ENCODE measurements at regions not wholly inside any gene's neighbourhood (a gene's known extent, or its start where the extent isn't known, plus 50 kb on each side); places are given as distances from the start of the nearest gene placed in this dataset.
"Not testable (repeated sequence)": the region's sequence is repeated elsewhere in the genome, so short reads cannot be mapped to it uniquely, and the experiment has no call there.

DNA sequence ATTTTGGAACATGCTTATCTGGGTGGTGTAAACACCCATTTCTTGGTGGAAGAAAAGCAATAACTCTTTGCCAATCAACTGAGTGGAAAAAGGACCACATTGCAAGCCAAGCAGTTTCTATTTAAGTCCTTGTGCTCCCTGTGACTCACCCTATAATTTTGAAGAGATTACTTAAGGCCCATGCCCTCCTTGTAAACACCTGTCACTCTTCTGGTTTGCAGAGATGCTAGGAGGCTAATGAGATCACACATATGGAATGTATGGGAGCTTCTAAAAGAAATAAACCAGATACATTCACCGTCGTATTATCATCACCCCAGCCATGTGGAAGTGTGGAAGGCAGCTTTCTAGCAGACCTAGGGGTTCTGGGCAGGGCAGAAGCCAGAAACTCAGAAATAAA is 337.1 kb downstream of the GADD45G start:
- Mint-ChIP-seq H3K27ac (no peak overlapping the region), H3K4me3 (no peak overlapping the region), H3K9me3 (no peaks in the 10 kb centered on the region)

DNA sequence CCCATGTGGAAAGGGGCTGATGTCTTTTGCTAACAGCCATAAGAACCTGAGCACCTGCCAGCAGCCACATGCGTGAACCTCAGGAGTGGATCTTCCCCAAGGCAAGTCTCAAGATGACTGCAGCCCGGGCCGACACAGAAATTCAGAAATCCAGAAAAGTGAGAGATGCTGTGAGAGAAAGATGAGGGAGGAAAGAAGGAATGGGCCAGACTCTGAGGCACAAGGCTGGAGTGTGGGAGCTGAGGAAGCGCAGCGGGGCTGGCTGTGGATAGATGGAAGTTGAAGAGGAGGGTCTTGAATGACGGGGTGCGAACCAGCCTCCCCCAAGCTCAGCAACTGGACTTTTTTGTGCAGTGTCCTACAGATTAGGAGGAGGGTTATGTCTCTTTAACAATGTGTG is 337.8 kb downstream of the GADD45G start:
- Mint-ChIP-seq H3K9me3 (no peaks in the 10 kb centered on the region), H3K4me1 (no peaks in the 10 kb centered on the region), H3K27me3 (ENCODE audit: low read depth in 3 of 3) (peaks cover 4 to 13% (median 8%) of the 10 kb centered on the region in 3 donors), H3K4me3 (no peak overlapping the region), H3K27ac (no peak overlapping the region), H3K36me3 (peaks cover 0 to 19% (median 0%) of the 10 kb centered on the region in 3 donors)
- DNase-seq: no peak

More for the DNA sequence above, 337.1 kb downstream of the GADD45G start:
- H3K27me3 Mint-ChIP-seq (ENCODE audit: low read depth in 3 of 3): peaks cover 4 to 13% (median 8%) of the 10 kb centered on the region in 3 donors
- DNase-seq: no peak
- H3K4me1 Mint-ChIP-seq: no peaks in the 10 kb centered on the region
- H3K36me3 Mint-ChIP-seq: peaks cover 0 to 14% (median 0%) of the 10 kb centered on the region in 3 donors

DNA sequence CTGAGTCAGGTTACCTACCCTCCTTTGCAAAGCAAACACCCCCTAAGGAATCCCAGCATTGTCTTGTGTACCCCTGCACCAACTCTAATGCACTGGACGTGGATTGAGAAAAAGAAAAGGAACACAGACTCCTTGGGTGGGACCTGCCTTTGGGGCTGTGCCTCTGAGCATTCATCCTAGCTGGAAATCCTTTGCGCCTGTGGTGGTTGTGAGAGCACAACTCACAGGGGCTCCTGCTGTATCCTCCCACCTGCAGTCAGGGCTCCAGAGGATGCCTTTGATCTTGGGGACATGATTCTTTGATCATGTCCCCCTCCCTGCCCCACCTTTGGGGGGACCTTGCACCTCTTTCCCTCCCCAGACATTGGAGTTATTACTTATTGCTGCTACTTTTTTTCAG is 338.5 kb downstream of the GADD45G start:
- H3K36me3 Mint-ChIP-seq: peaks cover 0 to 19% (median 0%) of the 10 kb centered on the region in 3 donors
- no peaks in the 10 kb centered on the region for H3K9me3 Mint-ChIP-seq
- no peak overlapping the region for H3K27ac Mint-ChIP-seq
- DNase-seq: no peak
- no peak overlapping the region for H3K4me3 Mint-ChIP-seq
- H3K4me1 Mint-ChIP-seq: no peaks in the 10 kb centered on the region
- H3K27me3 Mint-ChIP-seq (ENCODE audit: low read depth in 3 of 3): peaks cover 6 to 13% (median 8%) of the 10 kb centered on the region in 3 donors

GRCh38 chr9:89943728-89944127 is 338.9 kb downstream of the GADD45G start:
- H3K27ac Mint-ChIP-seq: no peak overlapping the region
- H3K9me3 Mint-ChIP-seq: no peaks in the 10 kb centered on the region

DNA sequence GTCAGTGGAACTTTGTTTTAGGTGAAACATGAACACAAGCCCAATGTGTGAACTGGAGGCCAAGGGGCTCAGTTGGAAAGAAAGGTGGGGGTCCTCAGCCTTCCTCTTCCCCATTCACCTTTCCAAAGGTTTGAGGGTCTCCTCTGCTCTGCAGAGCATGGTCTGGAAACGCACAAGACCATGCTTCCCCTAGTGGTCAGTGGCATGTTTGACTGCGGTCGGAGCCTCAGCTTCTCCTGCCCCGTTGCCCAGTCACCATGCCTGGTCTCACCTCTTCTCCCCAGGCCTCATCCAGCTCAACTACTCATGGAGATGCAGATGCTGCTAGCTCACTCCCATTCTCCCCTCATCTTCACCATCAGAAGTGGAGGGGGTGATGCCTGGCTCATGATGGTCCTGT is 340.3 kb downstream of the GADD45G start:
- H3K9me3 Mint-ChIP-seq: no peaks in the 10 kb centered on the region
- no peak for DNase-seq
- peaks cover 0 to 24% (median 0%) of the 10 kb centered on the region in 3 donors for H3K36me3 Mint-ChIP-seq
- H3K27ac Mint-ChIP-seq: no peak overlapping the region
- peaks cover 5 to 10% (median 6%) of the 10 kb centered on the region in 3 donors for H3K27me3 Mint-ChIP-seq (ENCODE audit: low read depth in 3 of 3)
- no peaks in the 10 kb centered on the region for H3K4me1 Mint-ChIP-seq
- no peak overlapping the region for H3K4me3 Mint-ChIP-seq

More at GRCh38 chr9:89943728-89944127, 338.9 kb downstream of the GADD45G start:
- H3K4me1 Mint-ChIP-seq: no peaks in the 10 kb centered on the region
- no peak for DNase-seq
- peaks cover 0 to 19% (median 0%) of the 10 kb centered on the region in 3 donors for H3K36me3 Mint-ChIP-seq
- no peak overlapping the region for H3K4me3 Mint-ChIP-seq
- peaks cover 6 to 12% (median 8%) of the 10 kb centered on the region in 3 donors for H3K27me3 Mint-ChIP-seq (ENCODE audit: low read depth in 3 of 3)

DNA sequence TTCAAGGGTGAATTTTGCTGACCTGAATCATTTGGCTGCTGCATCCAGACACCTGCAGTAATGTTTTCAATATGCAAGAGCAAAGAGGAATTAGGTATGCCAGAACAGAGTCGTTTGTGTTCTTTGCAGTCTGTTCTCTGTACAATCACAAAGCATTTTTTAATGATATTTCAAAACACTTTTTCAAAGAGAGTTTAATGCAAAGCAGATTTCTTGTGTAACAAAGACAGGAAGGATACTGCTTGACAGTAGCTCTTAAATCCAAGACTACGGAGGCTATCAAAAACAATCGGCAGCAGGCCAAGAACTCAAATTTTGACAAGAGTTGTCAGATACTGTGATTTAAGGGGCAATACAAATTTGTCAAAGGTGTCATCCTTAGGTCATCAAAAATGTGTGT is 341.9 kb downstream of the GADD45G start:
- DNase-seq: no peak
- Mint-ChIP-seq H3K27ac (peak overlapping the region in 1 of 6 donors; percentile 28), H3K36me3 (peaks cover 0 to 26% (median 0%) of the 10 kb centered on the region in 3 donors)

GRCh38 chr9:89949111-89949510 is 344.3 kb downstream of the GADD45G start:
- Mint-ChIP-seq H3K36me3 (peaks cover 0 to 25% (median 0%) of the 10 kb centered on the region in 3 donors), H3K9me3 (no peaks in the 10 kb centered on the region), H3K27ac (no peak overlapping the region)

More for the DNA sequence above, 341.9 kb downstream of the GADD45G start:
- Mint-ChIP-seq H3K9me3 (no peaks in the 10 kb centered on the region), H3K4me1 (no peaks in the 10 kb centered on the region), H3K27me3 (ENCODE audit: low read depth in 3 of 3) (peaks cover 5 to 10% (median 5%) of the 10 kb centered on the region in 3 donors), H3K4me3 (no peak overlapping the region)

DNA sequence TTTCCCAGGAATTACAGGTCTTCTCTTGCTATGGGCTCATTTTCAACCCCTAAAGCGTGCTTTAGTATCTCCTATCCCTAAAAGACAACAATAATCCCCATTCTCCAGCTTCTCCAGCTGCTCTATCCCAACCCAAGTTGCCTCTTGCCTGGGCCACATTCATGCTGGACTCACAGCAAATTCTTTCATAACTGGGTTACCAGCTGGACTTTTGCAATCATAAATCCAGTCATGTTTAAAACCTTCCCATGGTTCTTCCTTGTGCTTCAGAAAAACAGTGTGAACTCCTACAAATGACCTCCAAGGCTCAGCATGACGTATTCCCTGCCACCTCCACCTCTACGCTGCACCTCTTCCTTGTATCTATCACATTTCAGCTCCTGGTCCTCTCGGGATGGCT is 346.9 kb downstream of the GADD45G start:
- peaks cover 2 to 6% (median 2%) of the 10 kb centered on the region in 3 donors for H3K27me3 Mint-ChIP-seq (ENCODE audit: low read depth in 3 of 3)
- no peaks in the 10 kb centered on the region for H3K9me3 Mint-ChIP-seq
- peaks cover 11 to 36% of the 10 kb centered on the region in 2 donors for H3K4me1 Mint-ChIP-seq
- H3K36me3 Mint-ChIP-seq: peaks cover 0 to 16% (median 0%) of the 10 kb centered on the region in 3 donors
- H3K4me3 Mint-ChIP-seq: no peak overlapping the region
- DNase-seq: no peak
- H3K27ac Mint-ChIP-seq: no peak overlapping the region

More at GRCh38 chr9:89949111-89949510, 344.3 kb downstream of the GADD45G start:
- DNase-seq: no peak
- H3K4me1 Mint-ChIP-seq: peaks cover 11 to 20% of the 10 kb centered on the region in 2 donors
- peaks cover 2 to 8% (median 2%) of the 10 kb centered on the region in 3 donors for H3K27me3 Mint-ChIP-seq (ENCODE audit: low read depth in 3 of 3)
- no peak overlapping the region for H3K4me3 Mint-ChIP-seq

GRCh38 chr9:89952401-89952800 is 347.6 kb downstream of the GADD45G start:
- Mint-ChIP-seq H3K4me1 (peaks cover 11 to 36% of the 10 kb centered on the region in 2 donors), H3K27me3 (ENCODE audit: low read depth in 3 of 3) (peaks cover 2 to 6% (median 2%) of the 10 kb centered on the region in 3 donors), H3K9me3 (no peaks in the 10 kb centered on the region), H3K36me3 (peaks cover 0 to 13% (median 0%) of the 10 kb centered on the region in 3 donors), H3K27ac (peak overlapping the region in 2 of 6 donors; percentile 54 to 80), H3K4me3 (peak overlapping the region in 2 of 5 donors; percentile 3 to 17)
- no peak for DNase-seq

DNA sequence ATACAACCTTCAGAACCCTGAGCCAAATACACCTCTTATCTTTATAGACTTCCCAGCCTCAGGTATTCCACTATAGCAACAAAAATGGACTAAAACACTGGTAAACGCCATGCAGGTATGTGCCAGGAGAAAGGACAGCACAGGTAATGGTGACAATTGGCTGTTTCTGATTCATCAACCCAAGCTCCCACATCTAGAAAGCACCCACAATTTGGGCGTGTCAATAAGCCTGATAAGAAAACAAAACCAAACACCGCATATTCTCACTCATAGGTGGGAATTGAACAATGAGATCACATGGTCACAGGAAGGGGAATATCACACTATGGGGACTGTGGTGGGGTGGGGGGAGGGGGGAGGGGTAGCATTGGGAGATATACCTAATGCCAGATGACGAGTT is 348.5 kb downstream of the GADD45G start:
- peak; percentile 32 to 74 (median 39) for DNase-seq
- not testable (repeated sequence) for H3K27me3 Mint-ChIP-seq (ENCODE audit: low read depth in 3 of 3); H3K9me3 Mint-ChIP-seq
- H3K27ac Mint-ChIP-seq: peak overlapping the region in 4 of 6 donors; percentile 6 to 94 (median 59)
- peak overlapping the region in 2 of 5 donors; percentile 66 to 79 for H3K4me3 Mint-ChIP-seq
- peaks cover 0 to 11% (median 0%) of the 10 kb centered on the region in 3 donors for H3K36me3 Mint-ChIP-seq
- H3K4me1 Mint-ChIP-seq: peaks cover 11 to 36% of the 10 kb centered on the region in 2 donors

GRCh38 chr9:89953824-89954615 is 349.2 kb downstream of the GADD45G start:
- peak in 2 of 3 donors; percentile 2 to 11 for DNase-seq
- H3K4me1 Mint-ChIP-seq: peaks cover 11 to 36% of the 10 kb centered on the region in 2 donors
- H3K27ac Mint-ChIP-seq: peak overlapping the region in 2 of 6 donors; percentile 37 to 80
- peaks cover 0 to 11% (median 0%) of the 10 kb centered on the region in 3 donors for H3K36me3 Mint-ChIP-seq
- no peaks in the 10 kb centered on the region for H3K9me3 Mint-ChIP-seq
- peak overlapping the region in 1 of 5 donors; percentile 79 for H3K4me3 Mint-ChIP-seq
- peaks cover 0 to 6% (median 2%) of the 10 kb centered on the region in 3 donors for H3K27me3 Mint-ChIP-seq (ENCODE audit: low read depth in 3 of 3)

- DNase-seq: no peak
- H3K27me3 Mint-ChIP-seq (ENCODE audit: low read depth in 3 of 3): peaks cover 0 to 6% (median 0%) of the 10 kb centered on the region in 3 donors
- H3K4me3 Mint-ChIP-seq: no peak overlapping the region
- no peaks in the 10 kb centered on the region for H3K9me3 Mint-ChIP-seq
- peaks cover 0 to 6% (median 0%) of the 10 kb centered on the region in 3 donors for H3K36me3 Mint-ChIP-seq
- peaks cover 11 to 37% of the 10 kb centered on the region in 2 donors for H3K4me1 Mint-ChIP-seq
- H3K27ac Mint-ChIP-seq: no peak overlapping the region
Measured at GRCh38 chr9:89955144-89955543, 350.3 kb downstream of the GADD45G start.

DNA sequence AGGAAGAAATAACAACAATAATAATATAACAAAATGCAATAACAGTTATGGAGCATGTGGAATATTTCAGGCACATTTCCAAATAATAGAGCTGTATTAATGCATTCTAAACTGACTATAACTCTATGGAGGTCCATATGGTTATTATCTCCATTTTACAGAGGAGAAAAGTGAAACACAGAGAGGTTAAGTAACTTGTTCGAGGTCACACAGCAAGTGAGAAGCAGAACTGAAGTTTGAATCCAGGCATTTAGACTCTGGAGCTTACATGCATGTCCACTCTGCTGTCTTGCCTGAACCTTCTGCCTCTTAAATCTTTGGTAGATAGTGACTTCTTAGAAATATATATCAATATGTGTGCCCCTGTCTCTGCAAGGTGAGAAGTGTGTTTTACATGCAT is 350.8 kb downstream of the GADD45G start:
- Mint-ChIP-seq H3K36me3 (peaks cover 0 to 3% (median 0%) of the 10 kb centered on the region in 3 donors), H3K4me1 (peaks cover 11 to 42% of the 10 kb centered on the region in 2 donors), H3K27me3 (ENCODE audit: low read depth in 3 of 3) (peaks cover 0 to 6% (median 0%) of the 10 kb centered on the region in 3 donors), H3K27ac (no peak overlapping the region), H3K4me3 (no peak overlapping the region), H3K9me3 (no peaks in the 10 kb centered on the region)
- DNase-seq: no peak

GRCh38 chr9:89956331-89956730 is 351.5 kb downstream of the GADD45G start:
- H3K27me3 Mint-ChIP-seq (ENCODE audit: low read depth in 3 of 3): peaks cover 0 to 7% (median 0%) of the 10 kb centered on the region in 3 donors
- no peaks in the 10 kb centered on the region for H3K9me3 Mint-ChIP-seq
- peaks cover 0 to 3% (median 0%) of the 10 kb centered on the region in 3 donors for H3K36me3 Mint-ChIP-seq
- no peak for DNase-seq
- H3K4me3 Mint-ChIP-seq: no peak overlapping the region
- peaks cover 16 to 49% of the 10 kb centered on the region in 2 donors for H3K4me1 Mint-ChIP-seq
- no peak overlapping the region for H3K27ac Mint-ChIP-seq
